Erythroblast (primary cell): ENCODE measurements at regions not wholly inside any gene's neighbourhood (a gene's known extent, or its start where the extent isn't known, plus 50 kb on each side); places are given as distances from the start of the nearest gene placed in this dataset.

Experiments used
- GATA1 ChIP-seq: IDR thresholded peaks from 2 replicates; pipeline ENCODE4 v1.6.1; 2011; ENCODE audit warnings: low read depth, mild to moderate bottlenecking, control low read depth, low read length, moderate library complexity
- POLR2A ChIP-seq: IDR thresholded peaks from 2 replicates; pipeline ENCODE4 v1.6.1; 2011; ENCODE audit warnings: mild to moderate bottlenecking, low read length

GRCh38 chr1:182185842-182186756 is 124.6 kb upstream of the ZNF648 start:
- TF ChIP-seq POLR2A (no peak), GATA1 (no peak)
